LNCAP (cell line): ENCODE measurements at regions not wholly inside any gene's neighbourhood (a gene's known extent, or its start where the extent isn't known, plus 50 kb on each side); places are given as distances from the start of the nearest gene placed in this dataset.

Experiments
- TF ChIP-seq, protein P1 (sequence below): fragments of 450-650 bp; IDR thresholded peaks from 2 replicates; pipeline ENCODE4 v1.5.1; 2017; ENCODE audit warnings: mild to moderate bottlenecking

- TF ChIP-seq, protein P1, sequence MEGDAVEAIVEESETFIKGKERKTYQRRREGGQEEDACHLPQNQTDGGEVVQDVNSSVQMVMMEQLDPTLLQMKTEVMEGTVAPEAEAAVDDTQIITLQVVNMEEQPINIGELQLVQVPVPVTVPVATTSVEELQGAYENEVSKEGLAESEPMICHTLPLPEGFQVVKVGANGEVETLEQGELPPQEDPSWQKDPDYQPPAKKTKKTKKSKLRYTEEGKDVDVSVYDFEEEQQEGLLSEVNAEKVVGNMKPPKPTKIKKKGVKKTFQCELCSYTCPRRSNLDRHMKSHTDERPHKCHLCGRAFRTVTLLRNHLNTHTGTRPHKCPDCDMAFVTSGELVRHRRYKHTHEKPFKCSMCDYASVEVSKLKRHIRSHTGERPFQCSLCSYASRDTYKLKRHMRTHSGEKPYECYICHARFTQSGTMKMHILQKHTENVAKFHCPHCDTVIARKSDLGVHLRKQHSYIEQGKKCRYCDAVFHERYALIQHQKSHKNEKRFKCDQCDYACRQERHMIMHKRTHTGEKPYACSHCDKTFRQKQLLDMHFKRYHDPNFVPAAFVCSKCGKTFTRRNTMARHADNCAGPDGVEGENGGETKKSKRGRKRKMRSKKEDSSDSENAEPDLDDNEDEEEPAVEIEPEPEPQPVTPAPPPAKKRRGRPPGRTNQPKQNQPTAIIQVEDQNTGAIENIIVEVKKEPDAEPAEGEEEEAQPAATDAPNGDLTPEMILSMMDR: peak; percentile 32; the same call in 1 of the 2 replicates
These were observed 217.8 kb upstream of the ZBED5 start for GRCh38 chr11:11075515-11076171.

DNA sequence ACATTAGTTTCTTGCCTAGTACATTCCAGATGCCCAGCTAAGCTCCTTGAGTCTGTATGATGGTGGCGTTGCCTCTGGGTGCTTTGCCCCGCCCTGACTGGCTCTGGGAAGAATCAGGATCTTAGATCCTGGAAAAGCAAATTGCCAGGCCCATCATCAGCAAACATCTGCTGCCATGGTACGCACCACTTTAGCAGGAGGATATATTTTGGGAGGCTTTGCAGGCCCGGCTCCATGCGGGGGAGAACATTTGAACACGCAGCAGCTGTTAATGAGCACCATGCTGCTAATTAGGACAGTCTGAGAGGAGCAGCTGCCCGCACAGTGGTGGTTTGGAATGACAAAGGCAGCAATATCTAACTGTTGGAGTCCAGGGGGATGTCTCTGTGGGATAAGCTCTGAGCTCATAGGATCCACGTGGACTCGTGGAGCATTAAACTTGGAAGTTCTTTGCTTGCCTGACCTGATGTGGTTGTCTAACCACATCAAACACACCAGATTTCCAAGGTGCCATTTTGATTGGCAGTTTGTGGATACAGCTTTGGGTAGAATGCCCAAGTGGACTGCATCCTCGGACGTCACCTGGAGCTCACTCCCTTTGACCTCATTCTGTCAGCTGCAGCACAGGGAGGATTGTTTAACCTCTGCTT, 217.0 kb upstream of the ZBED5 start:
- TF ChIP-seq, protein P1: no peak

GRCh38 chr11:11073996-11074395, 216.1 kb upstream of the ZBED5 start:
- TF ChIP-seq, protein P1: no peak

- TF ChIP-seq, protein P1: no peak
These were observed 214.2 kb upstream of the ZBED5 start for GRCh38 chr11:11072067-11072466.

GRCh38 chr11:11071486-11071885, 213.6 kb upstream of the ZBED5 start:
- TF ChIP-seq, protein P1: no peak

GRCh38 chr11:11070976-11071375, 213.1 kb upstream of the ZBED5 start:
- TF ChIP-seq, protein P1: no peak

GRCh38 chr11:11069841-11070835, 212.3 kb upstream of the ZBED5 start:
- TF ChIP-seq, protein P1: no peak
